IMR-90 (cell line): ENCODE measurements at regions not wholly inside any gene's neighbourhood (a gene's known extent, or its start where the extent isn't known, plus 50 kb on each side); places are given as distances from the start of the nearest gene placed in this dataset.

Experiments
- BHLHE40 ChIP-seq: fragments of 150-350 bp; IDR thresholded peaks from 2 replicates; pipeline ENCODE4 v1.6.1; 2016; ENCODE audit warnings: mild to moderate bottlenecking, low read depth, low read length
- CEBPB ChIP-seq: IDR thresholded peaks from 2 replicates; pipeline ENCODE4 v1.6.1; 2012; ENCODE audit warnings: low read depth, low read length, improper control_type of control experiment
- CHD1 ChIP-seq: IDR thresholded peaks from 2 replicates; pipeline ENCODE4 v1.6.1; 2012; ENCODE audit warnings: low read depth, low read length, improper control_type of control experiment
- FOS ChIP-seq: fragments of 150-350 bp; IDR thresholded peaks from 2 replicates; pipeline ENCODE4 v1.6.1; 2016; ENCODE audit warnings: low read depth, low read length
- MAFK ChIP-seq: IDR thresholded peaks from 2 replicates; pipeline ENCODE4 v1.6.1; 2012; ENCODE audit warnings: low read depth, low read length, improper control_type of control experiment
- MAZ ChIP-seq: IDR thresholded peaks from 2 replicates; pipeline ENCODE4 v1.6.1; 2012; ENCODE audit warnings: low read depth, mild to moderate bottlenecking, low read length, improper control_type of control experiment, moderate library complexity, borderline replicate concordance
- MXI1 ChIP-seq: IDR thresholded peaks from 2 replicates; pipeline ENCODE4 v1.6.1; 2012; ENCODE audit warnings: low read depth, mild to moderate bottlenecking, low read length, moderate library complexity, borderline replicate concordance
- NFE2L2 ChIP-seq: fragments of 150-350 bp; IDR thresholded peaks from 2 replicates; pipeline ENCODE4 v1.6.1; 2016; ENCODE audit warnings: low read depth, mild to moderate bottlenecking, low read length
- POLR2A ChIP-seq: IDR thresholded peaks from 2 replicates; pipeline ENCODE4 v1.6.1; 2012; ENCODE audit warnings: mild to moderate bottlenecking, low read depth, low read length
- RAD21 ChIP-seq: IDR thresholded peaks from 2 replicates; pipeline ENCODE4 v1.6.1; 2012; ENCODE audit warnings: low read length, improper control_type of control experiment
- RCOR1 ChIP-seq: IDR thresholded peaks from 2 replicates; pipeline ENCODE4 v1.6.1; 2012; ENCODE audit warnings: mild to moderate bottlenecking, low read length, improper control_type of control experiment; ENCODE audit not compliant: insufficient replicate concordance
- TF ChIP-seq, protein P1 (sequence below): conservative IDR thresholded peaks from 2 replicates; pipeline ENCODE4 v1.5.1; 2012; ENCODE audit warnings: mild to moderate bottlenecking, low read depth, low read length, improper control_type of control experiment
- TF ChIP-seq, protein P2 (sequence below): fragments of 150-350 bp; IDR thresholded peaks from 2 replicates; pipeline ENCODE4 v1.6.1; 2017; ENCODE audit warnings: mild to moderate bottlenecking, antibody characterized with exemption, low read length, low read depth
- TF ChIP-seq, protein P3 (sequence below): fragments of 150-350 bp; IDR thresholded peaks from 2 replicates; pipeline ENCODE4 v1.6.1; 2016; ENCODE audit warnings: low read depth, mild to moderate bottlenecking, low read length, moderate library complexity, borderline replicate concordance

DNA sequence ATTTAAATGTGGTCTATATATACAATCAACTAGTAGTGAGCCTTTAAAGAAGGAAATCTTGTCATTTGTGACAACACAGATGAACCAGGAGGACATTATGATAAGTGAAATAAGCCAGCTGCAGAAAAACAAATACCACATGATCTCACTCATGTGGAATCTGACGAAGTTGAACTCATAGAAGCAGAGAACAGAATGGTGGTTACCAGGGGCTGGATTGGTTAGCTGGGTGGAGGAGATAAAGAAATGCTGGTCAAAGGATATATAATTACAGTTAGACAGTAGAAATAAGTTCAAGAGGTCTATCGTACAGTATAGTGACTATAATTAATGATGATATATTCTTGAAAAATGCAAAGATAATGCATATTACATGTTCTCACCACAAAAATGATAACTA, 267.9 kb downstream of the FBXO15 start:
- TF ChIP-seq, protein P1, sequence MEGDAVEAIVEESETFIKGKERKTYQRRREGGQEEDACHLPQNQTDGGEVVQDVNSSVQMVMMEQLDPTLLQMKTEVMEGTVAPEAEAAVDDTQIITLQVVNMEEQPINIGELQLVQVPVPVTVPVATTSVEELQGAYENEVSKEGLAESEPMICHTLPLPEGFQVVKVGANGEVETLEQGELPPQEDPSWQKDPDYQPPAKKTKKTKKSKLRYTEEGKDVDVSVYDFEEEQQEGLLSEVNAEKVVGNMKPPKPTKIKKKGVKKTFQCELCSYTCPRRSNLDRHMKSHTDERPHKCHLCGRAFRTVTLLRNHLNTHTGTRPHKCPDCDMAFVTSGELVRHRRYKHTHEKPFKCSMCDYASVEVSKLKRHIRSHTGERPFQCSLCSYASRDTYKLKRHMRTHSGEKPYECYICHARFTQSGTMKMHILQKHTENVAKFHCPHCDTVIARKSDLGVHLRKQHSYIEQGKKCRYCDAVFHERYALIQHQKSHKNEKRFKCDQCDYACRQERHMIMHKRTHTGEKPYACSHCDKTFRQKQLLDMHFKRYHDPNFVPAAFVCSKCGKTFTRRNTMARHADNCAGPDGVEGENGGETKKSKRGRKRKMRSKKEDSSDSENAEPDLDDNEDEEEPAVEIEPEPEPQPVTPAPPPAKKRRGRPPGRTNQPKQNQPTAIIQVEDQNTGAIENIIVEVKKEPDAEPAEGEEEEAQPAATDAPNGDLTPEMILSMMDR, result no peak
- TF ChIP-seq, protein P2, sequence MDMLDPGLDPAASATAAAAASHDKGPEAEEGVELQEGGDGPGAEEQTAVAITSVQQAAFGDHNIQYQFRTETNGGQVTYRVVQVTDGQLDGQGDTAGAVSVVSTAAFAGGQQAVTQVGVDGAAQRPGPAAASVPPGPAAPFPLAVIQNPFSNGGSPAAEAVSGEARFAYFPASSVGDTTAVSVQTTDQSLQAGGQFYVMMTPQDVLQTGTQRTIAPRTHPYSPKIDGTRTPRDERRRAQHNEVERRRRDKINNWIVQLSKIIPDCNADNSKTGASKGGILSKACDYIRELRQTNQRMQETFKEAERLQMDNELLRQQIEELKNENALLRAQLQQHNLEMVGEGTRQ, result no peak
- TF ChIP-seq NFE2L2 (no peak), MAFK (no peak), RCOR1 (no peak), MAZ (no peak), RAD21 (no peak), CHD1 (no peak), POLR2A (no peak), CEBPB (no peak), BHLHE40 (no peak), FOS (no peak), MXI1 (no peak)
- TF ChIP-seq, protein P3, sequence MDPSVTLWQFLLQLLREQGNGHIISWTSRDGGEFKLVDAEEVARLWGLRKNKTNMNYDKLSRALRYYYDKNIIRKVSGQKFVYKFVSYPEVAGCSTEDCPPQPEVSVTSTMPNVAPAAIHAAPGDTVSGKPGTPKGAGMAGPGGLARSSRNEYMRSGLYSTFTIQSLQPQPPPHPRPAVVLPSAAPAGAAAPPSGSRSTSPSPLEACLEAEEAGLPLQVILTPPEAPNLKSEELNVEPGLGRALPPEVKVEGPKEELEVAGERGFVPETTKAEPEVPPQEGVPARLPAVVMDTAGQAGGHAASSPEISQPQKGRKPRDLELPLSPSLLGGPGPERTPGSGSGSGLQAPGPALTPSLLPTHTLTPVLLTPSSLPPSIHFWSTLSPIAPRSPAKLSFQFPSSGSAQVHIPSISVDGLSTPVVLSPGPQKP, result no peak
